H1 (cell line): ENCODE measurements at regions not wholly inside any gene's neighbourhood (a gene's known extent, or its start where the extent isn't known, plus 50 kb on each side); places are given as distances from the start of the nearest gene placed in this dataset.

Source experiments
- CBX5 ChIP-seq: fragments of 300-800, 300-1000 bp; sonication (generic); IDR thresholded peaks from 2 replicates; pipeline ENCODE4 v1.7.1; 2016; ENCODE audit warnings: antibody characterized with exemption, low read length, low read depth
- CHD7 ChIP-seq: fragments of 300-600 bp; sonication (generic); IDR thresholded peaks from 2 replicates; pipeline ENCODE4 v1.7.1; 2012; ENCODE audit warnings: low read length, moderate library complexity, mild to moderate bottlenecking, inconsistent platforms; ENCODE audit not compliant: insufficient replicate concordance

GRCh38 chr20:29742699-29743100 lies 1514.8 kb upstream of the DEFB115 start (continued):
- TF ChIP-seq CHD7 = no peak
- no peak for TF ChIP-seq CBX5
